ENCODE measurements at regions not wholly inside any gene's neighbourhood (a gene's known extent, or its start where the extent isn't known, plus 50 kb on each side); places are given as distances from the start of the nearest gene placed in this dataset.

DNA sequence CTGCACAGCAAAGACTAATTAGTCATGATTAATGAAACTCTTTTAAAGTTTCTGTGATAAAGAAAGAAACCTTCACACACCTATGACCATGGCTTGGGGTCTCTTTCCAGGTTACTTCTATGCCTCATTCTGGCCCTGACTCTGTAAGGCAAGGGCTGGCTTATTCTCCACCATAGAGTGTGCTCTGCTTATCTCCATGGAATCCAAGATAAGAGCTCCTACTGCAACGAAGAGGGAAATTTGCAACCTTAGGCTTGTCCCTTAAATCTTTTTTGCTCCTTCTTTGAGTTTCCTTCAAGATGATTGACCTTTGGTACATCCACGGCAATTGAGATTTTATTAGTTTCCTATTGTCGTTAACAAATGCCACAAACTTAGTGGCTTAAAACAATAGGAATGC lies 239.9 kb downstream of the SPRY2 start:
- no peak for TF ChIP-seq CTCF (conservative IDR thresholded peaks at IDR 0.05)
- Histone ChIP-seq H3K9me3 (ENCODE audit: control insufficient read depth, low read depth, low read length) (no peaks in the 10 kb centered on the region), H3K18ac (ENCODE audit: insufficient read length, low read depth, low read length) (no peak overlapping the region), H3K56ac (ENCODE audit: insufficient read length, low read depth, low read length) (no peak overlapping the region), H4K91ac (ENCODE audit: insufficient read length, low read depth, low read length) (no peak overlapping the region), H2BK20ac (ENCODE audit: low read depth, low read length, poor library complexity, severe bottlenecking) (no peak overlapping the region), H2BK5ac (ENCODE audit: insufficient read length, low read length) (no peak overlapping the region), H2AFZ (ENCODE audit: low read length) (no peak overlapping the region), H3K9ac (ENCODE audit: extremely low read depth, insufficient read length, low read length) (no peak overlapping the region), H3K27ac (ENCODE audit: insufficient read length, low read depth, low read length) (no peak overlapping the region), H3K27me3 (ENCODE audit: insufficient read depth, low read length) (no peaks in the 10 kb centered on the region), H3K4me1 (ENCODE audit: insufficient read depth, low read length) (no peaks in the 10 kb centered on the region; the same call in 1 of the 2 replicates), H2BK120ac (ENCODE audit: low read depth, low read length, poor library complexity, severe bottlenecking) (no peak overlapping the region), H2BK12ac (ENCODE audit: insufficient read length, low read depth, low read length) (no peak overlapping the region), H3K4me2 (ENCODE audit: insufficient read depth, insufficient read length, low read length) (no peak overlapping the region), H3T11ph (ENCODE audit: low read length) (no peak overlapping the region), H4K8ac (replicated peaks; ENCODE audit: insufficient read length, low read depth, low read length) (no peak overlapping the region), H3K23ac (ENCODE audit: insufficient read length, low read depth, low read length) (no peak overlapping the region), H3K14ac (ENCODE audit: insufficient read depth, low read length) (no peak overlapping the region), H3K4ac (ENCODE audit: low read depth, low read length) (no peak overlapping the region), H3K79me2 (ENCODE audit: insufficient read depth, low read length) (no peaks in the 10 kb centered on the region), H2BK15ac (ENCODE audit: low read depth, low read length) (no peak overlapping the region), H2AK5ac (ENCODE audit: insufficient read length, low read length) (no peak overlapping the region), H4K20me1 (ENCODE audit: control insufficient read depth, insufficient read depth, insufficient read length) (no peaks in the 10 kb centered on the region), H3K23me2 (ENCODE audit: insufficient read length, low read depth, low read length, poor library complexity, severe bottlenecking) (no peaks in the 10 kb centered on the region), H4K5ac (ENCODE audit: insufficient read length, low read depth, low read length) (no peak overlapping the region), H3K79me1 (ENCODE audit: insufficient read depth, low read depth, low read length, poor library complexity, severe bottlenecking) (no peaks in the 10 kb centered on the region)
- Mint-ChIP-seq H3K27ac (no peak overlapping the region), H3K27me3 (ENCODE audit: low read depth) (no peaks in the 10 kb centered on the region), H3K4me1 (peaks cover 8 to 9% of the 10 kb centered on the region in 2 experiments), H3K4me3 (no peak overlapping the region), H3K36me3 (ENCODE audit: insufficient read depth in 1 of 3, low read depth in 3 of 3) (no peaks in the 10 kb centered on the region), H3K9me3 (no peaks in the 10 kb centered on the region)
- no CpG with 5 or more reads among the region's 3 CpGs for WGBS (ENCODE audit: extremely low coverage, insufficient read length, low lambda C conversion rate)
- no peak for DNase-seq
